Stimulated activated CD4-positive, alpha-beta T cell treated with anti-CD3 and anti-CD28 coated beads, Interleukin-15, amount 100 ng/mL, for 24 hours (primary cell): ENCODE measurements at regions not wholly inside any gene's neighbourhood (a gene's known extent, or its start where the extent isn't known, plus 50 kb on each side); places are given as distances from the start of the nearest gene placed in this dataset.
A peak's percentile ranks its signal among the peaks of the same experiment; 100 is the strongest.
"Not testable (repeated sequence)": the region's sequence is repeated elsewhere in the genome, so short reads cannot be mapped to it uniquely, and the experiment has no call there.

ENCODE experiments used
- DNase-seq: peaks from one replicate; pipeline ENCODE4 v3.0.0-alpha.2; 2020

- DNase-seq = no peak
Measured at GRCh38 chr16:79404571-79404970, 196.0 kb downstream of the MAF start.

GRCh38 chr16:79403534-79403933 is 197.0 kb downstream of the MAF start:
- DNase-seq = no peak

DNA sequence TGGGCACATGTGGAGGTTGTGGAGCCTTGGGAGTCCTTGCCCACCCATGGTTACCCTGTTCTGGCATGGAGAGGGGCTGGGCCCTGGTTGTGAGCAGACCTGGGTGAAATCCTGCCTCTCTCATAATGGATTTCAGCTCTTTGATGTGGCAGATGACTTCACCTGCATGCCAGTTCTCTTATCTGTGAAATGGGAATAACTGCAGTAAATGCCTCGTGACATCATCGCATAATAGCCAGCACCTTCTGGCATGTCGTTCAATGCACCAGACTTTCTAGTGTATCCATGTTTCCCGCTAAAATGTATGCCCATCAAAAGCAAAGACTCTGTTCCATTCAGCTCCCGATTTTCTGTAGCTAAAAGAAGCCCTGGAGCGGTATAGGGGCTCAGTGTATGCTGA is 197.6 kb downstream of the MAF start:
- DNase-seq = no peak

DNA sequence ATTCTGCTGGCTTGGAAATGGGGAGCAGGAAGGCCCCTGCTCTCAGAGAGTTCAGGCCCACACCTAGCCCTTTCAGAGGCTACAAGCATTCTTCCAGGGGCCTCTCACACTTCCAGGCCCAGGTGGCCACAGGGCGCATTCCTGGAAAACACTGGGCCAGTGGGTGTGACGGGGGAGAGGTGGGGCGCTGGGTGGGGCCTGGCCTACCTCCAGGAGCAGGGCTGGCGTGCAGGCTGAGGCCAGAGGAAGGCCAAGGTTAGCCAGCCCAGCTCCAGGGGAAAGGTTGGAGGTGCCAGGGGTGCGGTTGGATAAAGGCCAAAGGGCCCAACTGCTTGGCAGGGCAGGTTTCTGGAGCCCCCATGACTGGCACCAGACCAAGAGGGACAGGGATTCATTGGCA is 198.2 kb downstream of the MAF start:
- no peak for DNase-seq

DNA sequence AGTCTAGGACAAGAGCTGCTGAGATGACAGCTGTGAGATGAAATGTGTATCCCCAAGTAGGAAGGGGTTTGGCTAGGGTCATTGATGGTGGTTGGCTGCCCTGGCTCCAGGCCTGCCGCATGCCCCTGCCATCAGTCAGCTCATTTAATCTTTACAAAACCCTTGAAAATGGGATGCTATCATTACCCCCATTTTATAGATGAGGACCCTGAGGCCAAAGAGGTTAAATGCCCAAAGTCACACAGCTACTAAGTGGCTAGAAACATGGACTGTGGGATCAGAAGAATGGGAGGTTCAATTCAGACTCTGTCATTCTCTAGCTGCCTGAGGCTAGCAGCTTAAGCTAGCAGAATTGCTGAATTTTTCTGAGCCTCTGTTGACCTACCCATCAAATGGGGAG is 198.8 kb downstream of the MAF start:
- DNase-seq = no peak

DNA sequence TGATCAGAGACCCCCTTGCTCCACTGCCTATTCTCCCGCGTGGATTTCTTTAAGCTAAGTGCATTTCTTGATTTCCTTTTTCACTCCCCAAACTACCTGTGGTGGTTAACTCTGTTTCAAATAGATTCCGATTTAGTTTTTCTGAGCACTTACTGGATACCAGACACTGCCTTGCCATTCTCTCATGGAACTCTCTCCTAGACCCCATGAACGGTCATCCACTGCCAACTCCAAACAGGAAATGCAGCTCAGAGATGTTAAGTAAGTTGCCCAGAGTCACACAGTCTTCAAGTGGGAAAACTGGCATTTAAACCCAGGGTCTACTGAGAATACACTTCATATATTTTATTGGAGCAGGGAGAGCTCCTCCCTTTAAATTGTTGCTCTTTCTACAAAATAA is 199.4 kb downstream of the MAF start:
- no peak for DNase-seq

DNA sequence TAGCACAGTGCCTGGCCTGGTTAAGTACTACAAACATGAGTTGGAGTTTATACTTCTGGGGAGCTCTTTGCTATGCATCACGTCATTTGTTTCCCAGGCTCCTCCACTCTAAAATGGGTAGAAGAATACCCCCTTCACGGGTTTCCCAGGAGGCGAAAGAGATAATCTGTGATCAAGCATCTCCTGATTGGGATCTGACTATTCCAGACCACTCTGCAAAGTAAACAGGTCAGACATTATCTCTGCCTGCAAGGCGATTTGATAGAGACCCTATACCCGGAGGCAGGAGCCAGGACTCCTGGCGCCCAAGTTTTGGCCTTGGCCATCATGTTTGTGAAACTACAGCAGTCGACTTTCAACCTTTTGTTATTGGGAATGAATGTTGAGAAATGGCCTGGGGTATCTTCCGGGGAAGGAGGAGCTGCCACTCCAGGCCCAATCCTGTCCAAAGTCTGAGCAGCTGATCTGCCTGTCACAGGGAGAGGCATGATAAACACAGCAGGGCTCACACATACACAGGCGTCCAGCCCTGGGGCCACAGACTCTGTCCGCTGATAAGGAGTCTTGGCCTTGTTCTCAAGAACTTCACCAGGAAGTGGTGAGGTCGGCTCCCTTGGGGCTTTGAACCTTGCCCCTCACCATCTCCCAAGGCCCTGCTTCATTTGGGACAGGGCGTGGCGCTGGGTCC is 199.9 kb downstream of the MAF start:
- no peak for DNase-seq

DNA sequence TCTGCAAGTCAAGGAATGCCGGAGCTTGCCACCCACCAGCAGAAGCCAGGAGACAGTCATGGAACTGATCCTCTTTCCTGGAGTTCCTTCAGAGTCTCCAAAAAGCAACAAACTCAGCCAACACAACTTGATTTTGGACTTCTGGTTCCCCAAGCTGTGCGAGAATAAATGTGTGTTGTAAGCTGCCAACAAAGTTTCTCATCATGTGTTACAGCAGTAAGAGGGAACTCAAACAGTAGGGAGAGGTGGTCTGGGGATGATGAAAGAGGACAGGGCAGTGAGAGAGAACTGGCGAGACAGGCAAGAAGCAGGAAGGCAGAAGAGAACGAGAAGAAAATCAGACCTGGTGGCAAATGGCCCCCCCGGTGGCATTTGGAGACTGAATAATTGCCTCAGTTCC is 204.9 kb downstream of the MAF start:
- DNase-seq = no peak

GRCh38 chr16:79394206-79394605 is 206.3 kb downstream of the MAF start:
- no peak for DNase-seq

GRCh38 chr16:79393564-79393963 is 207.0 kb downstream of the MAF start:
- no peak for DNase-seq

GRCh38 chr16:79393127-79393526 is 207.4 kb downstream of the MAF start:
- DNase-seq = no peak

DNA sequence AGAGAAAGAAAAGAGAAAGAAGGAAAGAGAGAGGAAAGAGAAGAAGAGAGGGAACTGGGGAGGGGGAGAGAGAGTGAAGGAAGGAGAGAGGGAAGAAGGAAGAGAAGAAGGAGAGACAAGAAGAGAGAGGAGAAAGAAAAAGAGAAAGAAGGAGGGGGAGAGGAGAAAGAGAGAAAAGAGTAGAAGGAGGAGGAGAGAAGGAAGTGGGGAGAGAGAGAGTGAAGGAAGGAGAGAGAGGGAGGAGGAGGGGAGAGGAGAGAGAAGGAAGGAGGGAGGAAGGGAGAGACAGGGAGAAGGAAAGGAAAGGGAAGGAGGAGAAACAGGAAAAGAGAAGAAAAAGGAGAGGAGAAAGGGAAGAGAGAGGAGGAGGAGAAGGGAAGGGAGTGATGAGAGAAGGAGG is 208.5 kb downstream of the MAF start:
- DNase-seq = no peak

- DNase-seq = no peak
Measured at GRCh38 chr16:79391395-79391794, 209.1 kb downstream of the MAF start.

DNA sequence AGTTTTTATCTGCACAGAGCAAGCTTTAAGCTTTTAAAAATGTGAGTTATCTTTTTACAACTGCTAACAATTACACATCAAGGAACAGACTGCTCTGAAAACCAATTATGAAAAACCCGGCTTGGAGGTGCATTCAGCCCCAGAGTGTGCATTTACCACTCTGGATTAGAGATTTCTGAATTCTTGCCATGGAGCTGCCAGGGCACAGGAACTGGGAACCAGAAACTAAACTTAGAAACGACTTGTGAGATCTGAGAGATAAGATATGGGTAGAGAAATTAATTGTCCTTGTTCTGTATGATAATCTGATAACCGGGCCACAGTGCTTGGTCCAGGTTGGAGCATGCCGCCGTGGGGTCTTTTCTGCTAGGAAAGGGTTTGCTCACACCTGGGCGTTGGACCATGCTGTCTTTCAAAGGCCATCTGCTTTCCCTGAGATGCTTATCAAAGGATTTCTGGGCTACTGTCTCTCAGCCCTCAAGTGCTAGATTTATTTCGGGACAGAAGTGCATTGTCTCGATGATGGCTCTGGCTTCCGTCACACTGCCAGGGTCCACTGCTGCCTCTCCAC is 210.0 kb downstream of the MAF start:
- DNase-seq = no peak

DNA sequence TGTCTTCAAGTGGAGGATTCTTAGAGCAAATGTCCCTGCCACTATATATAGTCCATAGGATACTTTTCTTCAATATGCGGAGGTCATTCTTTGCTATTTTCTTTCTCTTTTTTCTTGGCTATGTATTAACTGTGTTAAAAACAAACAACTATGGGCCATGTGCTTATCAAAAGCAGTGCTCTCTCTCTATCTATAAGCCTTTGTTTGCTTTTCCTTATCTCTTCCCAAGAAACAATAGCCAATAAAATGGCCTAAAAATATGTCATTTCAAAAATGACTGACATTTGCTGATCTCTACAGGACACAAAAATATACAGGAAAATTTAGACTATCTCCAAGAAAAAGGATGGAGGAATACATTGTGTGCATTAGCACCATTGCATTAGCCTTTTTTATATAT is 212.1 kb downstream of the MAF start:
- DNase-seq = no peak

GRCh38 chr16:79386299-79386698 is 214.2 kb downstream of the MAF start:
- no peak for DNase-seq

GRCh38 chr16:79381603-79382042 is 218.9 kb downstream of the MAF start:
- DNase-seq = no peak

- no peak for DNase-seq
Measured at GRCh38 chr16:79380995-79381602, 219.4 kb downstream of the MAF start.

GRCh38 chr16:79379095-79379494 is 221.4 kb downstream of the MAF start:
- no peak for DNase-seq

DNA sequence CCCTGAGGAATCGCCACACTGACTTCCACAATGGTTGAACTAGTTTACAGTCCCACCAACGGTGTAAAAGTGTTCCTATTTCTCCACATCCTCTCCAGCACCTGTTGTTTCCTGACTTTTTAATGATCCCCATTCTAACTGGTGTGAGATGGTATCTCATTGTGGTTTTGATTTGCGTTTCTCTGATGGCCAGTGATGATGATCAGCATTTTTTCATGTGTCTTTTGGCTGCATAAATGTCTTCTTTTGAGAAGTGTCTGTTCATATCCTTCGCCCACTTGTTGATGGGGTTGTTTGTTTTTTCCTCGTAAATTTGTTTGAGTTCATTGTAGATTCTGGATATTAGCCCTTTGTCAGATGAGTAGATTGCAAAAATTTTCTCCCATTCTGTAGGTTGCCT is 223.5 kb downstream of the MAF start:
- DNase-seq = not testable (repeated sequence)

DNA sequence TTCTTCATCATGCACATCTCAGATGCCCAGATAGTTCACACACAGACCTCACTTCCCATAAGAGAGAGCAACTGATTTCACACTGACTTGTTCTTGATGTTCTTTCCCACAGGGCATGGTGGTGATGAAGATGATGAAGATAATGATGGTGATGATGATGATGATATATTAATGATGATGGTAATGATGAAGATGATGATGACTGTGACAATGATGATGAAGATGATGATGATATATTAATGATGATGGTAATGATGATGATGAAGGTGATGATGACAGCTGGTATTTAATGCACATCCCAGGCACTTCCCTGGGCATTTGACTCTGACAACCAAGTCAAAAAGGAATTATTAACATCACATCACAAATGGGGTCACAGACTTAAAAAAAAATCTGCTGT is 225.2 kb downstream of the MAF start:
- no peak for DNase-seq

DNA sequence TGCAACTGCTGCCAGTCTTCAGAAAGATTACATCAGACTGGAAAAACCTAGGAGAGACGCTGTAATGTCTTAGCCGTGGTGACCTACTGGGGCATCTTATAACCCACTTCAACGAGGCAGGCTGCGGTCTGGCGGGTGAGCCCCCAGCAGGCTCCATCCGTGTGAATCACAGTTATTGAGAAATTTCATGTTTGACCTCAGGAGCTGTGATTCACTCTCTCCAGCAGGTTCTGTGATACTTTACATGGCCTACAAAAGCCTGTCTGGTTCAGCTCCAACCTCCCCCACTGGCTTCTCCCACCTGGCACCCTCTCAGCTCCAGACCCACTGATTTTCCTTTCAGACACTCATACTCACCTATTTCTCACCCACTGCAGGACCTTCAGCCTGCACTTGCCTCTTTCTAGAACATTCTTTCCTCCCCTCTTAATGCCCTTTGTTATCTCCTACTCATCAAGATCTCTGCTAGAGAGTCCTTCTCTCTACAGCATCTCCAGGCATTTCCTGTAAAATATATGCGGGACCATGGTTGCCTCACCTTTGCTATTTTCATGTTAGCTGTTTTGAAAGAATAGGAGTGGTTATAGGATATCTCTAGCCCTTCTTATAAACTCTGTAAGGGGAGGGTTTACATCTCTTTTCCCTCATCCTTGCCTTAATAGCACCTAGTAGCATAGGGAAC is 227.9 kb downstream of the MAF start:
- DNase-seq = peak; percentile 56

- DNase-seq = no peak
Measured at GRCh38 chr16:79370736-79371135, 229.8 kb downstream of the MAF start.

DNA sequence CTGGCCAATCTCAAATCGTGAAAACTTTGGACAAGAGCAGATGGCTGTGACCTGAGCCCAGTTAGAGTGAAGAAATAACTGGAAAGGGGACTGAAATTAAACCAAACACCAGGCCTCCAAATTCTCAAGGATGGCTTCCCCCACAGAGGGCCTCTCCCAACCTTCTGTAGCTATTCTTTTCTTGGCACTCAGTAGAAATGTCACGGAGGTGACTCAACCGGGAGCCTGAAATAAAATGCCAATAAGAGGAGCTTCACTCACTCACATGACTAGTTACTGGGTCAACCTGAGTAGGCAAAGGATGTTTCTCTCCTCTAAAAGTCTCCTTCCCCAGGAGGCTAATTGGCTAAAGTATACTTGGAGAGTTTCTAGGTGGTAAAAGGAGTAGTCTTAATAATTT is 230.7 kb downstream of the MAF start:
- DNase-seq = no peak
